SJCRH30 (cell line): ENCODE measurements at regions not wholly inside any gene's neighbourhood (a gene's known extent, or its start where the extent isn't known, plus 50 kb on each side); places are given as distances from the start of the nearest gene placed in this dataset.

ENCODE experiments used
- DNase-seq, 2 experiments: peaks; one replicate each; pipeline ENCODE4 v3.0.0-alpha.2; 2015 to 2020
- H3K27ac ChIP-seq: fragments of 250-450 bp; sonication (Bioruptor Pico); 2 replicates; pipeline ENCODE4 v1.5.1; 2020; ENCODE audit warnings: mild to moderate bottlenecking, moderate library complexity
- H3K27me3 ChIP-seq: fragments of 250-450 bp; sonication (Bioruptor Pico); 2 replicates; pipeline ENCODE4 v1.5.1; 2020; ENCODE audit warnings: mild to moderate bottlenecking, moderate library complexity
- H3K36me3 ChIP-seq: fragments of 250-450 bp; sonication (Bioruptor Pico); 2 replicates; pipeline ENCODE4 v1.5.1; 2020; ENCODE audit warnings: mild to moderate bottlenecking, moderate library complexity
- H3K4me1 ChIP-seq: fragments of 250-450 bp; sonication (Bioruptor Pico); 2 replicates; pipeline ENCODE4 v1.5.1; 2020; ENCODE audit warnings: mild to moderate bottlenecking, moderate library complexity
- H3K4me3 ChIP-seq: fragments of 250-450 bp; sonication (Bioruptor Pico); 2 replicates; pipeline ENCODE4 v1.5.1; 2020; ENCODE audit warnings: mild to moderate bottlenecking, moderate library complexity
- H3K9me3 ChIP-seq: fragments of 250-450 bp; sonication (Bioruptor Pico); replicated peaks from 2 replicates; pipeline ENCODE4 v1.5.1; 2020; ENCODE audit warnings: mild to moderate bottlenecking, moderate library complexity

DNA sequence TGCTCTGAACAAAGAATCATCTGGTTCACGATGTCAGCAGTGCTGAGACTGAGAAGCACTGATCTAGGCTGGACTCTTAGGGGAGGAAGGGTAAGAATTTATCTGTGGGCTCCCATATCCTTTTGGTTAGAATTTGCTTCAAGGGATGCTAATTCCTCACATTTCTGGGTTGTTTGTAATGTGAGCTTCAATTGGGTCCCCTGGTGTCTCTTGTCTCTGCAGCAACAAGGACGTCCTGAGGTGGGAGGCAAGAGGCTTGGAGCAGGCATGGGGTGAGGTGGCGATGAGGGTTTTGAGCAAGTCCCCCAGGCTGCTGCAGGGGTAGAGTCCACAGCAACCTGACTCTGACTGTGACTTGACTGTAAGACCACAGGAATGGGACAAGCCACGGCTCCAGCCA is 213.8 kb upstream of the NLRP1 start:
- Histone ChIP-seq H3K27me3 (no peaks in the 10 kb centered on the region), H3K27ac (no peak overlapping the region)
- no peak for DNase-seq

DNA sequence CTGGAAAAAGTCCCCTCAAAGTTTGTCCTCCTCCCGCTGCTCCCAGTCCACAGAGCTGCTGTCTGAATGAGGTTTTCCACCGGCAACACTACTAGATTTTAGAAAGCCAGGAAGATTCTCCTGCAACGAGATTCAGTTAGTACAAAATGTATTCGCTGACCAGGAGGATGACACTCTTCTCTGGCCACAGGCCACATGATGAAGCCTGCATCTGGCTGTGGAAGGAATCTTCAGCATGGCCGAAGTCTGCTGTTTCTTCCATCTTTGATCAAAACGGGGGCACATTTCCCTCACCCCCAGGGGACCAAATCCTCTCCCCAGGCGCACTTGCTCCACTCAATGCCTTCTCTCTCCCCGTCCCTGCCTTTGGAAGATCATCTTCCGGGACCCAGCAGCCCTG is 215.8 kb upstream of the NLRP1 start:
- Histone ChIP-seq H3K27me3 (no peaks in the 10 kb centered on the region), H3K4me1 (no peaks in the 10 kb centered on the region), H3K4me3 (no peak overlapping the region), H3K27ac (no peak overlapping the region), H3K36me3 (no peaks in the 10 kb centered on the region), H3K9me3 (no peaks in the 10 kb centered on the region)
- DNase-seq: no peak

More for the DNA sequence above, 213.8 kb upstream of the NLRP1 start:
- no peaks in the 10 kb centered on the region for H3K9me3 ChIP-seq
- H3K36me3 ChIP-seq: no peaks in the 10 kb centered on the region
- no peak overlapping the region for H3K4me3 ChIP-seq
- H3K4me1 ChIP-seq: no peaks in the 10 kb centered on the region

DNA sequence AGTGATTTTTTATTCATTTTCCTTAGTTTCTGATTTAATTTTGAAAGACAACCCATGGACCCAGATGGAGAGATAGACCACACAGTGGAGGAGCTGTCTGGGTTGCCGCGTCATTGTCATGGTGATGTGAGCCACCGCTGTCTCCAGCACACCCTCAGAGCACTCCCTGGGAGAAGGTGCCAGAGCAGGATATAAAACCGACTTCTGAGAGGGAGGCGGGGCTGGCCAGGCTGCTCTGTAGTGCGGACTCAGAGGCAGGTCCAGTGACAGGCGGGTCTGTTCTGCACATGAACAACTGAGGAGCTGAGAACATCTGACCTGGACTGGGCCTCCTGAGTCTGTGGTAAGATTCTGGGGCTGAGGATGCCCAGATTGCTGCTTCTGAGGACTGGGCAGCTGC is 216.3 kb upstream of the NLRP1 start:
- H3K9me3 ChIP-seq: no peaks in the 10 kb centered on the region
- no peak overlapping the region for H3K27ac ChIP-seq
- H3K27me3 ChIP-seq: no peaks in the 10 kb centered on the region
- no peak for DNase-seq
- no peak overlapping the region for H3K4me3 ChIP-seq
- no peaks in the 10 kb centered on the region for H3K4me1 ChIP-seq
- H3K36me3 ChIP-seq: no peaks in the 10 kb centered on the region

DNA sequence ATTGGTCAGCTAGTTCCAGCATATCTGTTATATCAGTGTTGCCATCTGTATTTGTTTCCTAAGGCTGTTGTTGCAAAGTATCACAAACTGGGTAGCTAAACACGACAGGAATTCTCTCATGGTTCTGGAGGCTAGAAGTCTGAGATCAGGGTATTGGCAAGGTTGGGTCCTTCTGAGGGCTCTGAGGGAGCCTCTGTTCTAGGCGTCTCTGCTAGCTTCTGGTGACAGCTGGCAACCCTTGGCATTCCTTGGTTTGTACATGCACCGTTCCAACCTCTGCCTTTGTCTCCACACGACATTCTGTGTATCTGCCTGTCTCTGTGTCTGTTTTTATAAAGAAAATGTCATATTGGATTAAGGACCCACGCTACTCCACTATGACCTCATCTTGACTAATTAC is 219.9 kb upstream of the NLRP1 start:
- DNase-seq: no peak
- Histone ChIP-seq H3K4me3 (no peak overlapping the region), H3K36me3 (no peaks in the 10 kb centered on the region), H3K4me1 (no peaks in the 10 kb centered on the region), H3K9me3 (no peaks in the 10 kb centered on the region), H3K27ac (no peak overlapping the region), H3K27me3 (no peaks in the 10 kb centered on the region)

DNA sequence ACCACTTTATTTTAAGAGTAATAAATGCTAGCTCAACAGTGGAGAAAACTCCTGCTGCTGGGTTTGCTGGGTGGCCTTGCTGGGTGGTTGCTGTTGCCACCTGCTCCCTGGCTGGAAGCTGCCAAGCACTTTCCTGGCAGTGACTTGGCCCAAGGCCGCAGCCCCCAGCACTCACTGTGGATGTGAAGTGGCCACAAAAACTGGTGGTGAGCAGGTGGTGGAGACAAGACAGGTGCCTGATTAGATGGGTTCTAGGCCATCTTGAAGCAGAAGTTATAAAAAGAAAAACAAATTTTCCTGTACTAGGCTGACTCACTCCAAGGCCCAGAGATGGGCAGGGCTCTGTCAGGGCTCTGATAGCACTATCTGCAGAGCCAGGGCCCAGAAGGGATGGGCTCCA is 224.7 kb upstream of the NLRP1 start:
- no peaks in the 10 kb centered on the region for H3K27me3 ChIP-seq
- no peak overlapping the region for H3K4me3 ChIP-seq
- 0 out of 2 replicates have a peak, but pooled peaks cover 2% of the 10 kb centered on the region for H3K36me3 ChIP-seq
- H3K27ac ChIP-seq: no peak overlapping the region
- no peaks in the 10 kb centered on the region for H3K4me1 ChIP-seq
- no peak for DNase-seq
- no peaks in the 10 kb centered on the region for H3K9me3 ChIP-seq

DNA sequence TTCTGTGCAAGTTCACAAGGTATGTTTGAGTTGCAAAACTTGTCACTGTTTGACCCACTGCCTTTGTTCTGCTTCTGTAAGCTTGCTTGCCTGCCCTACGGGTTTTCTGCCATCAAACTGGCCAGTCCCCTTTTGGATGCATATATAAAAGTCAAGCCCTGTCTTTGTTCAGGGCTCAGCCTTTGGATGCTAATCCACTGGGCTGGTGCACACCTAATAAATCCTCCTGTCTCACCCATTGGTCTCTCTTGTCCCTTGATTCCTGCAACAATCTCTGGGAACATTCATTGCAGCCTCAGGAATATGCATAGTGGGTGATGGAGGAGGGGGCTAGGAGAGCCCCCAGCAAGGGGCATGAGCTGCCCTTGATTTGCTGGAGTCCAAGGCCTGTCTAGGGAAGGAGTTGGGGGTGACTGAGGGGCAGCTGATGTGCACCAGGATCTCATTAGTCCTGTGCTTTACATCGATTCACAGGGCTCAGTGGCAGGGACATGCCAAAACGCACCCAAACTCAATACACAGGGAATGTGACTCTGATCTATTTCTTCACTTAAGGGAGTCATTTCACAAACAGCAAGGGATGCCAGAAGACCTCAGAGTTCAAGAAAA is 225.4 kb upstream of the NLRP1 start:
- Histone ChIP-seq H3K4me1 (no peaks in the 10 kb centered on the region), H3K4me3 (no peak overlapping the region), H3K27ac (no peak overlapping the region), H3K36me3 (0 out of 2 replicates have a peak, but pooled peaks cover 2% of the 10 kb centered on the region), H3K9me3 (no peaks in the 10 kb centered on the region), H3K27me3 (no peaks in the 10 kb centered on the region)
- DNase-seq: no peak

DNA sequence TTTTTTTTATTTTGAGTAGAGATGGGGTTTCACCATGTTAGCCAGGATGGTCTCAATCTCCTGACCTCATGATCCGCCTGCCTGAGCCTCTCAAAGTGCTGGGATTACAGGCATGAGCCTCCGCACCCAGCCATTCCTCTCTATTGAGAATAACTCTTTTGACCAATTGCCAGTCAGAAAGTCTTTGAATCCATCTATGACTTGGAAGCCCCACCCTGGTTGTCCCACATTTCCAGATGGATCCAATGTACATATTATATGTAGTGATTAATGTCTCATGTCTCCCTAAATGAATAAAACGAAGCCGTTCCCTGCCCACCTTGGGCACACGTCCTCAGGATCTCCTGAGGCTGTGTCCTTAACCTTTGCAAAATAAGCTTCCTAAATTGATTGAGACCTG is 228.3 kb upstream of the NLRP1 start:
- Histone ChIP-seq H3K27me3 (no peaks in the 10 kb centered on the region), H3K4me3 (no peak overlapping the region), H3K36me3 (0 out of 2 replicates have a peak, but pooled peaks cover 2% of the 10 kb centered on the region), H3K4me1 (no peaks in the 10 kb centered on the region), H3K9me3 (no peaks in the 10 kb centered on the region), H3K27ac (no peak overlapping the region)
- DNase-seq: no peak

DNA sequence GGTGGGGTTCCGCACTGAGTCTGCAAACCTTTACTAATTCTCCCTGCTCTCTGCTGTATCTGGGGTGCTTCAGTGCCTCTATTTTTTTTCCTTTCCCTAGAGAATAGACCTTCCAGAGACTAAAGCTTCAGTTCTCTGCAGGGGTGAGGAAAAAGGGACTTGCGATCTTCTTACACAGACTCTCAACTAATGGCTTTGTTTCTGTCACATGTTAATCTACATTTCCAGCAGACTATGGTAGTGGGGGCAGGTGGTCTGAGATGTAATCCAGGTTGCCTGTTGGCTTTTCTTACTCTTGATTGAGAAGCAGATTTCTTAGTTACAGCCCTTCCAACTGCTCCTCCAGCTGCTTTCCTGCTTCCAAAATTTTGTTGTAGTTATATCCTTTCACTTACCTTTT is 229.0 kb upstream of the NLRP1 start:
- Histone ChIP-seq H3K9me3 (no peaks in the 10 kb centered on the region), H3K27ac (no peak overlapping the region), H3K27me3 (no peaks in the 10 kb centered on the region), H3K4me3 (no peak overlapping the region), H3K4me1 (no peaks in the 10 kb centered on the region), H3K36me3 (0 out of 2 replicates have a peak, but pooled peaks cover 2% of the 10 kb centered on the region)
- DNase-seq: no peak

DNA sequence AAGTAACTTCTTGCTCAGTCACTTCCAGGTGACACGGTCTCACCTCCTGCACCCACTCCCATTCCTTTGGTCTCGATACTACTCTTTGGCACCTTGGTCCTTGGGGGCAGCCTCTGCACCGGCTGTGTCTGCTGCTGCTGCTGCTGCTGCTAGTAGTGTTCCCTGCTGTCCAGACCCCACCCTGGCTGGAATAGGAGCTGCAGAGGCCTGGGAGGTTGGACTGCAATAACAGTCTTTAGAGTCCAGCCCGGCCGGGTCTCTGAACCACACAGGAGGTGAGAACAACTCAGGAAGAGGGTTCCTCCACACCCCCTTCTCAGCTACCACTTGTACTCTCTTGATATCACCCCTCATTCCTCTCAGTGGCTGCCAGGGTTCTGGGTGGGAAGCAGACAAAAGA is 231.1 kb upstream of the NLRP1 start:
- Histone ChIP-seq H3K9me3 (no peaks in the 10 kb centered on the region), H3K36me3 (no peaks in the 10 kb centered on the region), H3K4me1 (no peaks in the 10 kb centered on the region), H3K27me3 (no peaks in the 10 kb centered on the region), H3K27ac (no peak overlapping the region), H3K4me3 (no peak overlapping the region)
- DNase-seq: no peak

DNA sequence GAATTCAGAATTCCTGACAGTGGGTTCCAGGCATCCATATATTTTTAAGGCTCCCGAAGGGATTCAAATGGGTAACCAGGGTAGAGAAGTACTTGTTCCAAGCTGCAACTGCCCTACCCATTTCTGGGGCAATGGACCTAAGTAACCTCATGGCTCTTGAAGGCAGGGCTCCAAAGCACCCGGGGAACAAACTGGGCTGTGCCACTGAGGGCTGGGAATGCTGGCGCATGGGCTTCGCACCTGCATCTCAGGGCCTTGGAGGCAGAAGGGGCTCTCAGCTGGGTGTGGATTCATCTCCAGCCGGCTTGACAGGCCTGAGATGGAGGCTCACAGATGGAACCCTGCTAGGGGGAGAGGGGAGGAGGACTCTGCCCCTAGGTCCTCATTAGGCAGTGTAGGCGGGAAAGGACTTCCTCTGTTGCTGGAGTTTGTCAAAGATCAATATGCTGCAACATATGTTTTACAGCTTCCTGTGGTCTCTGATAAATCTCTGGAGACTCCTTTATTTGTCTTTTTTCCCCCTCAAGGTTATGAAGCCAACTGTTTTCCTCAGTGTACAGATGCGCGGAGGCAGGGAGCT is 232.3 kb upstream of the NLRP1 start:
- Histone ChIP-seq H3K36me3 (no peaks in the 10 kb centered on the region), H3K27me3 (no peaks in the 10 kb centered on the region), H3K27ac (no peak overlapping the region), H3K9me3 (no peaks in the 10 kb centered on the region), H3K4me3 (no peak overlapping the region), H3K4me1 (no peaks in the 10 kb centered on the region)
- peak; percentile 16 to 42 for DNase-seq

DNA sequence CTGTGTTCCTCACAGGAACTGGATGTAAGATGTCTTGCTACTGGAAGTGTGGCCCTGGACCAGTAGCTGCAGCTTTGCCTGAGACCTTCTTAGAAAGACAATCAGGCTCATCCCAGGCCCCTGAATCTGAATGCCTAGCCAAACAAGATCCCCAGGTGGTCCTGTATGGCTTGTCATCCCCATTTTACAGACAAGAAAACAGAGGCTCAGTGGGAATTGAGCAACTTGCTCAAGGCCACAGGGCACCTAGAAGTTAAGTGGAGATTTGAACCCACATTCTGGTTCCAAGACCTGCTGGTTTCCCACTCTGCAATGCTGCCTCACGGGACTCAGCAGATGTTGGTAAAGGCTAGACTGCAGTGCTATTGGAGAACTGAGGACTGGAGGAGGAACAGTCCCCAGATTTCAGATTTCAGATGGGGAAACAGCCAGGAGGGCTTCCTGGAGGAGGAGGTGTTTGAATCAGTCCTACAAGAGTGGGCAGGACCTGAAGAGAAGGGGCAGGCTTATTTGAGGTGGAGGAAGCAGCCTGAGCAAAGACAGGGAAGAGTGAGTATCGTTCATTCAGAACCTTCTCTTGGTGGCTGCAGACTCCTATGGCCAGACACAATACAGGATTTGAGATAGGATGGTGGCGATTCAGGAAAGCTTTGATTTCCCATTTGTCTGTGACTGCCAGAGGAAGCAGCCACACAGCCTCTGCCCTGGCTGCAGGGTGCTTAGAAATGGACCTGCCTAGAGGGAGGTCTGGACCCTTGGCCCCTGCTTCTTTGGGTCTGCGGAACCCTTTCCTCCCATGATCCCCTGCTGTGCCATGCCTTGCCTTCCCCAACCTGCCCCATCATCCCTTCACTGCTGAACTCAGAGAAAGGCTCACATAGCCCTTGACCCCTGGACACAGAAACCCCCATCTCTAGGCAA is 233.4 kb upstream of the NLRP1 start:
- H3K4me3 ChIP-seq: no peak overlapping the region
- no peak overlapping the region for H3K27ac ChIP-seq
- H3K36me3 ChIP-seq: no peaks in the 10 kb centered on the region
- H3K4me1 ChIP-seq: no peaks in the 10 kb centered on the region
- DNase-seq: no peak
- H3K9me3 ChIP-seq: no peaks in the 10 kb centered on the region
- no peaks in the 10 kb centered on the region for H3K27me3 ChIP-seq

DNA sequence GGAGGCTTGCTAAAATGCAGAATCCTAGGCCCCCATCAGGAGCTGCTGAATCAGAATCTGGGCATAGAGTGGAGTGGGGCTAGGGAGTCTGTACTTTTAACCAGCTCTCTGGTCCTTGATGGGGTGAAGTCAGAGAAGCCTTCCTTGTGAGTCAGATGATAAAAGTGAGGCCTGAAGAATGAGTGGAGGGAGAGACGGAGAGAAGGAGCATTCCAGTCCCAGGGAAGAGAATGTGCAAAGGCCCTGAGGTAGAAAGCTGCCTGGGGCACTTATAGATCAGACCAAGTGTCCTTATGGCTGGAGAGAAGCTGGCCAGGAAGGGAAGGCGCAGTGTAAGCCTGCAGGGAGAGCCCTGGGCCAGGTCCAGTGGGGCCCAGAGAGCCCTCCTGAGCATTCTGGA is 235.1 kb upstream of the NLRP1 start:
- DNase-seq: no peak

DNA sequence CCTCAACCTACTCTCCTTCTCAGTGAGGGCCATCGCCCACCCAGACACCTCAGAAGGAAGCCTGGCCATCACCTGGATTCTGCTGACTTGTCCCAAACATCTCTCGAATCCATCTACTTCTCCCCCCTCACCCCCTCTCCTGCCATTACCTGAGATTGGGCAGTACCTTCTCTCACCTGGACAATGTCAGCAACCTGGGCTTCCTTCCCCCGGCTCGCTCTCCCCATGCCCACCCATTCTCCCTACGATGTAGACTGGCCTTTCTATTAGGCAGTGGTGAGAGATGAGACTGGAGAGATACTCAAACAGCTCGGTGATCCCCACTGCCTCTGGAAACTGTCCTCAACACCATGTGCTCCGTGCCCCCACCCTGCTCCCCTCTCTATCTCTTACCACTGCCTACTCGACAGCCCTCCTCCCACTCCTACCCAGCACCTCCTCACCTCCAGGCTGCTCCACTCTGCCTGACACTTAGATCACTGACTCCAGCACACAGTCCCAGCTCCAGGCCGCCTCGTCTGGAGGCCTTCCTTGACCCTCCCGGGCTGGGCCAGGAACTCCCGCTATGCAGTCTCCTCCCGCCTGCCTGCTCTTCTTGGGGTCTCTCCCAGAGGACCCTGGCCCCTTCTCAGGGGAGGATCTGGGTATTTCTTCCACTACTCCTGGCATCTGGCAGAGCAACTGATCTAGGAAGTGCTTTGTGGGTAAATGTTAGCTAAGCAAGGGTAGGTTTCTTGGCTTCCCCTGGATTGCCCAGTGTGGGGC is 235.8 kb upstream of the NLRP1 start:
- no peaks in the 10 kb centered on the region for H3K9me3 ChIP-seq
- H3K36me3 ChIP-seq: no peaks in the 10 kb centered on the region
- no peak overlapping the region for H3K4me3 ChIP-seq
- no peak for DNase-seq
- no peak overlapping the region for H3K27ac ChIP-seq
- no peaks in the 10 kb centered on the region for H3K4me1 ChIP-seq
- H3K27me3 ChIP-seq: no peaks in the 10 kb centered on the region

More for the DNA sequence above, 235.1 kb upstream of the NLRP1 start:
- H3K36me3 ChIP-seq: no peaks in the 10 kb centered on the region
- H3K27ac ChIP-seq: no peak overlapping the region
- H3K4me3 ChIP-seq: no peak overlapping the region
- no peaks in the 10 kb centered on the region for H3K4me1 ChIP-seq
- no peaks in the 10 kb centered on the region for H3K27me3 ChIP-seq
- no peaks in the 10 kb centered on the region for H3K9me3 ChIP-seq

DNA sequence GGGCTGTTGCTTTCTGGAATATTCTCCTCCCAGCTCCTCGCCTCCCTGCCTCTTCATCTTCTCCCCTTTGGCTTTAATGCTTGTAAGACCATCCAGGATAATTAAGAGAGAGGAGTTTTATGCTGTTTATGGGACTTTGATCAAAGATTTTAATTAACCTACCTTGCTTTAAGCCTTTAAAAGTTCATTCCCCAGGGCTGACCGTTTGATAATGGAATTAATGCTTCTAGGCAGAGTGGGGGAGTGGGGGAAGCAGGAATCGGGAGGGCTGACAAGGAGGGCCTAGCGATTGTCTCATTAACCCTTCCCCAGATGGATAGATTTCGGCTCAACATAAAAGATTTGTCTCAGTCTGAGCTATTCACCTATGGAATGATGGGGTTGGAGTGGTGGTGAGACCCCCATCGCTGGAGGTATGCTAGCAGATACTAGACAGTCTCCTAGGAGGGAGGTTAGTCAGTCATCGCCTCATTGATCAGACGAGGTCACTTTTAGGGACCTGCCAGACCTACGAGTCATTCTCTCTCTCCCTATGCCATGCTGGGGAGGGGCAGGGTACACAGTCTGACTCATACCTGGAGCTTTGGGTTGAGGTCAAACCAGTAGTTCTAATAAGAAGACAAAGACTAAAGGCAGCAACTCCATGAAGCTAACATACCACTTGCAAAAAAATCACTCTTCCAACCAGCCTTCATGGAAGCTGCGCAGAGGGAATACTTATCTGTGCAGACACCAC is 236.6 kb upstream of the NLRP1 start:
- DNase-seq: no peak
- Histone ChIP-seq H3K4me1 (no peaks in the 10 kb centered on the region; the same call in 1 of the 2 replicates), H3K4me3 (no peak overlapping the region), H3K27me3 (no peaks in the 10 kb centered on the region), H3K36me3 (no peaks in the 10 kb centered on the region), H3K27ac (no peak overlapping the region), H3K9me3 (no peaks in the 10 kb centered on the region)
